T-cell (primary cell): ENCODE measurements at regions not wholly inside any gene's neighbourhood (a gene's known extent, or its start where the extent isn't known, plus 50 kb on each side); places are given as distances from the start of the nearest gene placed in this dataset.
"Not testable (repeated sequence)": the region's sequence is repeated elsewhere in the genome, so short reads cannot be mapped to it uniquely, and the experiment has no call there.

Experiments used
- ATAC-seq, 4 experiments: fragments of 200-7000 bp in 3 of 4; fragments of 150-1000 bp in 1 of 4; cut with Tn5 transposase; replicated peaks in 1 of 4; 1 replicate in 3 of 4; 2 replicates in 1 of 4; pipeline ENCODE4 v1.10.0; 2021; ENCODE audit warnings: moderate library complexity in 3 of 4, mild to moderate bottlenecking in 2 of 4, moderate number of reproducible peaks in 1 of 4
- CTCF ChIA-PET, 2 donors: fragments of 300-600 bp; sonication (Branson Sonifier 250); formaldehyde crosslinking; loops; one replicate each; lab custom pipeline; 2022; ENCODE audit warnings: antibody characterized with exemption in 2 of 2; lab: Charles Lee
- POLR2A ChIA-PET, 2 donors: fragments of 300-600 bp; sonication (Branson Sonifier 250); formaldehyde crosslinking; loops; one replicate each; lab custom pipeline; 2022; ENCODE audit warnings: antibody characterized with exemption in 2 of 2; lab: Charles Lee
- DNase-seq, 35 experiments: peaks; one replicate each; pipeline versions ENCODE4 v3.0.0 to v3.0.0-alpha.2; 2013 to 2023
- H3K27ac ChIP-seq: one replicate; pipeline ENCODE4 v1.5.1; 2013; ENCODE audit warnings: low read length
- H3K27me3 ChIP-seq, 2 experiments: replicated peaks in 1 of 2; 1 replicate in 1 of 2; 2 replicates in 1 of 2; pipeline versions ENCODE4 v1.6.1 to v1.7.0; 2013; ENCODE audit warnings: low read length in 1 of 2, mixed read lengths in 1 of 2; ENCODE audit not compliant: control insufficient read depth in 2 of 2, insufficient read depth in 2 of 2; ENCODE audit errors: extremely low read depth in 1 of 2
- H3K36me3 ChIP-seq, 2 donors: 1 replicate in 1 of 2; 2 replicates in 1 of 2; pipeline versions ENCODE4 v1.6.1 to v1.7.0; 2013; ENCODE audit warnings: low read length in 1 of 2; ENCODE audit not compliant: control insufficient read depth in 2 of 2, insufficient read depth in 1 of 2; ENCODE audit errors: extremely low read depth in 1 of 2
- H3K4me1 ChIP-seq, 2 experiments: 1 replicate in 1 of 2; 2 replicates in 1 of 2; pipeline versions ENCODE4 v1.6.1 to v1.7.0; 2013; ENCODE audit warnings: low read length in 2 of 2, mixed read lengths in 1 of 2; ENCODE audit not compliant: insufficient read depth in 2 of 2, control insufficient read depth in 1 of 2; ENCODE audit errors: extremely low read depth in 1 of 2
- H3K4me3 ChIP-seq, 2 donors: 1 replicate in 1 of 2; 2 replicates in 1 of 2; pipeline versions ENCODE4 v1.5.1 to v1.7.0; 2013; ENCODE audit warnings: mild to moderate bottlenecking in 2 of 2, low read length in 1 of 2, moderate library complexity in 1 of 2; ENCODE audit not compliant: control insufficient read depth in 1 of 2; ENCODE audit errors: extremely low read depth in 1 of 2
- H3K9me3 ChIP-seq: 2 replicates; pipeline ENCODE4 v1.7.0; 2013
- H3K27ac Mint-ChIP-seq, 2 donors: one replicate each; pipeline ENCODE4 v1.8.0; 2020 to 2021; ENCODE audit warnings: mild to moderate bottlenecking in 2 of 2, mixed read lengths in 2 of 2
- H3K27me3 Mint-ChIP-seq, 2 donors: one replicate each; pipeline ENCODE4 v1.8.0; 2021 to 2022; ENCODE audit warnings: mixed read lengths in 2 of 2
- H3K36me3 Mint-ChIP-seq: one replicate; pipeline ENCODE4 v1.8.0; 2021; ENCODE audit warnings: mixed read lengths
- H3K4me1 Mint-ChIP-seq, 3 donors: one replicate each; pipeline ENCODE4 v1.8.0; 2020 to 2022; ENCODE audit warnings: mixed read lengths in 3 of 3, mild to moderate bottlenecking in 1 of 3
- H3K4me3 Mint-ChIP-seq, 3 donors: one replicate each; pipeline ENCODE4 v1.8.0; 2020 to 2022; ENCODE audit warnings: mild to moderate bottlenecking in 3 of 3, mixed read lengths in 3 of 3, moderate library complexity in 3 of 3
- H3K9me3 Mint-ChIP-seq, 3 donors: one replicate each; pipeline ENCODE4 v1.8.0; 2020 to 2022; ENCODE audit warnings: mixed read lengths in 3 of 3
- WGBS: methylation state at CpG from one replicate; pipeline ENCODE4 v1.1.5; 2013; ENCODE audit warnings: missing lambda C conversion rate; ENCODE audit not compliant: insufficient coverage; 5-methylcytosine and 5-hydroxymethylcytosine counted together

- CTCF ChIA-PET = interaction anchor here in 1 of 2 donors (0.6 kb wide), 1 partner anchor 214 kb away, joined by 5 read pairs; no protein-coding TSS in a partner anchor
- H3K27ac Mint-ChIP-seq = peak overlapping the region in 1 of 2 donors; percentile 41
- H3K4me1 Mint-ChIP-seq = peaks cover 0 to 11% (median 4%) of the 10 kb centered on the region in 3 donors
- H3K27ac ChIP-seq = no peak overlapping the region
- peak in 1 of 35 experiments; percentile 18 for DNase-seq
- H3K4me3 Mint-ChIP-seq = no peak overlapping the region
- no peaks in the 10 kb centered on the region for H3K36me3 Mint-ChIP-seq
- peaks cover 0 to 5% (median 4%) of the 10 kb centered on the region in 3 donors for H3K9me3 Mint-ChIP-seq
- no peaks in the 10 kb centered on the region for H3K9me3 ChIP-seq
- H3K27me3 Mint-ChIP-seq = no peaks in the 10 kb centered on the region
- H3K36me3 ChIP-seq = no peaks in the 10 kb centered on the region
- no peaks in the 10 kb centered on the region for H3K27me3 ChIP-seq
- peaks cover 0 to 4% of the 10 kb centered on the region in 2 experiments for H3K4me1 ChIP-seq
- ATAC-seq = peak; percentile 48 to 97 (median 92)
- no peak overlapping the region for H3K4me3 ChIP-seq
- POLR2A ChIA-PET = no interaction called here
- WGBS = 50% methylated on average over 10 of the region's 13 CpGs
Observed at GRCh38 chr1:116847688-116848531, 61.8 kb upstream of the PTGFRN start.

GRCh38 chr1:116850436-116850835 is 59.3 kb upstream of the PTGFRN start:
- Mint-ChIP-seq H3K27ac (no peak overlapping the region), H3K36me3 (no peaks in the 10 kb centered on the region), H3K4me3 (no peak overlapping the region), H3K9me3 (no peaks in the 10 kb centered on the region), H3K27me3 (no peaks in the 10 kb centered on the region), H3K4me1 (peaks cover 13 to 28% (median 24%) of the 10 kb centered on the region in 3 donors)
- DNase-seq (no peak), ATAC-seq (no peak)
- ChIA-PET CTCF (no interaction called here), POLR2A (no interaction called here)
- H3K9me3 ChIP-seq = no peaks in the 10 kb centered on the region
- H3K36me3 ChIP-seq = no peaks in the 10 kb centered on the region
- WGBS = 89% methylated on average over 1 of the region's 1 CpG
- no peaks in the 10 kb centered on the region for H3K27me3 ChIP-seq
- no peak overlapping the region for H3K4me3 ChIP-seq
- no peak overlapping the region for H3K27ac ChIP-seq
- H3K4me1 ChIP-seq = peaks cover 4 to 8% of the 10 kb centered on the region in 2 experiments

DNA sequence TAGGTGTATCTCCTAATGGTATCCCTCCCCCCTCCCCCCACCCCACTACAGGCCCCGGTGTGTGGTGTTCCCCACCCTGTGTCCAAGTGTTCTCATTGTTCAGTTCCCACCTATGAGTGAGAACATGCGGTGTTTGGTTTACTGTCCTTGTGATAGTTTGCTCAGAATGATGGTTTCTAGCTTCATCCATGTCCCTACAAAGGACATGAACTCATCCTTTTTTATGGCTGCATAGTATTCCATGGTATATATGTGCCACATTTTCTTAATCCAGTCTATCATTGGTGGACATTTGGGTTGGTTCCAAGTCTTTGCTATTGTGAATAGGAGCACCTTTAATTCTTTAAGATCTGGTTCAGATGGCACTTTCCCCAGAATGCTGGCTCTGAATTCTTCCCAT is 58.5 kb upstream of the PTGFRN start:
- DNase-seq, H3K36me3 Mint-ChIP-seq, ATAC-seq, H3K27ac Mint-ChIP-seq, H3K9me3 Mint-ChIP-seq, H3K9me3 ChIP-seq, H3K27me3 ChIP-seq, H3K27me3 Mint-ChIP-seq, POLR2A ChIA-PET, H3K4me3 ChIP-seq, H3K4me3 Mint-ChIP-seq, CTCF ChIA-PET, H3K36me3 ChIP-seq, H3K4me1 ChIP-seq, H3K27ac ChIP-seq: not testable (repeated sequence)
- no CpG with 5 or more reads among the region's 2 CpGs for WGBS
- peaks cover 13 to 28% (median 24%) of the 10 kb centered on the region in 3 donors for H3K4me1 Mint-ChIP-seq

DNA sequence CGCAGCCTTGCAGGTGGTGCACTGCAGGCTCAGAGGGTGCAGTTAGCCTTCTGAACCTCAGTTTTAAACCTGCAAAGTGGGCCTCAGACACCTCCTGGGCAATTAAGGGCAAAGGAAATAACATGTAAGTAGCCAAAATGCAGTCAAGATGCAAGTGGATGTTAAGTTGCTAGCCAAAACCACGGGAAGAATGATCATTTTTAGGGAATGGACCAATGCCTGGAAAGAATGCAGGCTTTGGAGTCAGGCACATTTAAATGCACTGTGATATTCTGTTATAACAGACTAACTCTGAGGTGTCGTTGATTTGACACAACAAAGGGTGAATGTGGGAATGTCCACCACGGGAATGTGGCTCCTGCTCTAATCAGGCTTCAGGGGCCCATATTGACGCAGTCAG is 57.9 kb upstream of the PTGFRN start:
- POLR2A ChIA-PET = no interaction called here

DNA sequence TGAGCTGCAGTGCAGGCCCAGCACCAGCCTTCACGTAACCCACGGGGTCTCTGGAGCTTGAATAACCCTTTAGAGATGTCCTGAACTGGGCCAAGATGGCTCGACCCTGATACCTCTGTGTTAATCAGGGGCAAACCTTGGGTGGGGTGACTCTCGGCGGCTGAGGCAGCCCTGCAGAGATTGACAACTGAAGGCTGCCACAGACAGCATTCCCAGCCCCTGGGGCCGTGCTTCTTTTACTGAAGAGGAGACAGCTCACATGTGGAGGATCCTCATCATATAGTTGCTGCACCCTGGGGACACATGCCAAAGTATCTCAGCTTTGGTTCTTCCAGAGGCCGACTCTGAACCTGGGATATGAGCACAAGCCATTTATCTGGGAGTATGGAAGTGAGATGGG is 57.3 kb upstream of the PTGFRN start:
- H3K36me3 ChIP-seq = no peaks in the 10 kb centered on the region
- no peak overlapping the region for H3K4me3 Mint-ChIP-seq
- no peak overlapping the region for H3K27ac Mint-ChIP-seq
- ATAC-seq = no peak
- H3K27me3 Mint-ChIP-seq = no peaks in the 10 kb centered on the region
- no peak overlapping the region for H3K27ac ChIP-seq
- H3K4me1 ChIP-seq = peaks cover 4 to 8% of the 10 kb centered on the region in 2 experiments
- no peak for DNase-seq
- H3K9me3 ChIP-seq = no peaks in the 10 kb centered on the region
- no peaks in the 10 kb centered on the region for H3K9me3 Mint-ChIP-seq
- CTCF ChIA-PET = no interaction called here
- 88% methylated on average over 7 of the region's 7 CpGs for WGBS
- no peak overlapping the region for H3K4me3 ChIP-seq
- H3K4me1 Mint-ChIP-seq = peaks cover 13 to 28% (median 24%) of the 10 kb centered on the region in 3 donors
- POLR2A ChIA-PET = no interaction called here
- H3K36me3 Mint-ChIP-seq = no peaks in the 10 kb centered on the region
- H3K27me3 ChIP-seq = no peaks in the 10 kb centered on the region

More for the DNA sequence above, 57.9 kb upstream of the PTGFRN start:
- Histone ChIP-seq H3K36me3 (no peaks in the 10 kb centered on the region), H3K4me1 (peaks cover 4 to 8% of the 10 kb centered on the region in 2 experiments), H3K27me3 (no peaks in the 10 kb centered on the region), H3K4me3 (no peak overlapping the region), H3K27ac (no peak overlapping the region), H3K9me3 (no peaks in the 10 kb centered on the region)
- H3K9me3 Mint-ChIP-seq = no peaks in the 10 kb centered on the region
- 85% methylated on average over 5 of the region's 5 CpGs for WGBS
- H3K36me3 Mint-ChIP-seq = no peaks in the 10 kb centered on the region
- H3K27ac Mint-ChIP-seq = no peak overlapping the region
- H3K4me3 Mint-ChIP-seq = no peak overlapping the region
- H3K27me3 Mint-ChIP-seq = no peaks in the 10 kb centered on the region
- peaks cover 13 to 28% (median 24%) of the 10 kb centered on the region in 3 donors for H3K4me1 Mint-ChIP-seq
- ATAC-seq (no peak), DNase-seq (no peak)
- CTCF ChIA-PET = no interaction called here

- Mint-ChIP-seq H3K4me1 (peaks cover 13 to 23% (median 21%) of the 10 kb centered on the region in 3 donors), H3K9me3 (no peaks in the 10 kb centered on the region), H3K27ac (no peak overlapping the region), H3K36me3 (no peaks in the 10 kb centered on the region), H3K27me3 (no peaks in the 10 kb centered on the region), H3K4me3 (no peak overlapping the region)
- WGBS = 100% methylated on average over 1 of the region's 3 CpGs
- no peaks in the 10 kb centered on the region for H3K27me3 ChIP-seq
- ATAC-seq = no peak
- no peaks in the 10 kb centered on the region for H3K9me3 ChIP-seq
- POLR2A ChIA-PET = no interaction called here
- DNase-seq = no peak
- H3K36me3 ChIP-seq = no peaks in the 10 kb centered on the region
- H3K4me1 ChIP-seq = peaks cover 3 to 8% of the 10 kb centered on the region in 2 experiments
- H3K27ac ChIP-seq = no peak overlapping the region
- CTCF ChIA-PET = no interaction called here
- no peak overlapping the region for H3K4me3 ChIP-seq
Observed at GRCh38 chr1:116852910-116853309, 56.8 kb upstream of the PTGFRN start.
